Omental fat pad (tissue), 3 donors: ENCODE measurements at regions not wholly inside any gene's neighbourhood (a gene's known extent, or its start where the extent isn't known, plus 50 kb on each side); places are given as distances from the start of the nearest gene placed in this dataset.

Source experiments
- ATAC-seq: fragments of 150-250 bp; one replicate; pipeline ENCODE4 v1.9.1; 2016; ENCODE audit warnings: mild to moderate bottlenecking, moderate library complexity; ENCODE audit not compliant: low FRiP score
- DNase-seq: peaks from one replicate; pipeline ENCODE4 v3.0.0-alpha.2; 2019; ENCODE audit warnings: low spot score
- TF ChIP-seq, protein P1 (sequence below), 3 donors: fragments of 450-650 bp; IDR thresholded peaks; one replicate each; pipeline ENCODE4 v1.5.1; 2016 to 2017; ENCODE audit warnings: antibody characterized with exemption in 3 of 3, mild to moderate bottlenecking in 3 of 3, moderate library complexity in 2 of 3

- TF ChIP-seq, protein P1, sequence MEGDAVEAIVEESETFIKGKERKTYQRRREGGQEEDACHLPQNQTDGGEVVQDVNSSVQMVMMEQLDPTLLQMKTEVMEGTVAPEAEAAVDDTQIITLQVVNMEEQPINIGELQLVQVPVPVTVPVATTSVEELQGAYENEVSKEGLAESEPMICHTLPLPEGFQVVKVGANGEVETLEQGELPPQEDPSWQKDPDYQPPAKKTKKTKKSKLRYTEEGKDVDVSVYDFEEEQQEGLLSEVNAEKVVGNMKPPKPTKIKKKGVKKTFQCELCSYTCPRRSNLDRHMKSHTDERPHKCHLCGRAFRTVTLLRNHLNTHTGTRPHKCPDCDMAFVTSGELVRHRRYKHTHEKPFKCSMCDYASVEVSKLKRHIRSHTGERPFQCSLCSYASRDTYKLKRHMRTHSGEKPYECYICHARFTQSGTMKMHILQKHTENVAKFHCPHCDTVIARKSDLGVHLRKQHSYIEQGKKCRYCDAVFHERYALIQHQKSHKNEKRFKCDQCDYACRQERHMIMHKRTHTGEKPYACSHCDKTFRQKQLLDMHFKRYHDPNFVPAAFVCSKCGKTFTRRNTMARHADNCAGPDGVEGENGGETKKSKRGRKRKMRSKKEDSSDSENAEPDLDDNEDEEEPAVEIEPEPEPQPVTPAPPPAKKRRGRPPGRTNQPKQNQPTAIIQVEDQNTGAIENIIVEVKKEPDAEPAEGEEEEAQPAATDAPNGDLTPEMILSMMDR (IDR thresholded peaks at IDR 0.05), result no peak
- DNase-seq (no peak), ATAC-seq (no peak)
These were observed 356.5 kb downstream of the CDH9 start for GRCh38 chr5:26681861-26682260.

DNA sequence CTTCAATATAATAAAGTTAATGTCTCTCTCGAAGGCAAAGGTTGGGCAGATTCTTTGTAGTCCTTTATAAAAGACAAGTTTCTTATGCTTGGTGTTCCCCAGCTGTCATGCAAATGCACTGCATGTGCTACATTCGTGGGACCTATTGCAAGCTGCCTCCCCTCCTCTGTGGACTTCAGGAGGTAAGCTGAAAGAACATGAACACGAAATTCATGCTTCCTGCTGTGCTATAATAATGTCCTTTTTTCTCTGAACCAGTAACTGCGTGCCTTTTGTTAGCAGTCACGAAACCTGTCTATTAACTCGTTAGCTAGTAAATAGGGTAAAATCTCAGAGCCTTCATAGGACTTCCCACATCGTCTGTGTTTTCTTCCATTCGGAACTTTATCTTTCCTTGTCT is 363.5 kb downstream of the CDH9 start:
- no peak for DNase-seq
- TF ChIP-seq, protein P1 (IDR thresholded peaks at IDR 0.05), result no peak
- ATAC-seq, result no peak

DNA sequence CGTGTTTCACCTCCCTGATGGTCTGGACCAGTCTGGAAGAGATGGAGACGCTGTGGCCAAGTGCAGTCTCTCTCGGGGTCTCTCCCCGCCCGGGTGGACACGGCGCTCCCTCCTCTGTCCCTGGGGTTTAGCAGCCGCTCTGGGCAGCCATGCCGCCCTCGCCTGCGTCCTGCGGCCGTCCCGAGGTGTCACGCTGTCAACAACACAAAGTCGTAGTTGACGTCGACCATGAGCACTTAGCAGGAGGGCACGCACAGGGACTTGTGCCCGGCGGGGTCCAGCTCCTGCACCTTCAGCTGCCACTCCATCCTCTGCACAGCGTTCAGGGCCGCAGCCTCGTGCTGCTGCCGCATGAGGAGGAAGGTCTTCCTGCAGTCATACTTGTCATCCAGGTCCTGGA is 368.9 kb downstream of the CDH9 start:
- DNase-seq, result no peak
- no peak for ATAC-seq
- TF ChIP-seq, protein P1 (IDR thresholded peaks at IDR 0.05), result no peak

DNA sequence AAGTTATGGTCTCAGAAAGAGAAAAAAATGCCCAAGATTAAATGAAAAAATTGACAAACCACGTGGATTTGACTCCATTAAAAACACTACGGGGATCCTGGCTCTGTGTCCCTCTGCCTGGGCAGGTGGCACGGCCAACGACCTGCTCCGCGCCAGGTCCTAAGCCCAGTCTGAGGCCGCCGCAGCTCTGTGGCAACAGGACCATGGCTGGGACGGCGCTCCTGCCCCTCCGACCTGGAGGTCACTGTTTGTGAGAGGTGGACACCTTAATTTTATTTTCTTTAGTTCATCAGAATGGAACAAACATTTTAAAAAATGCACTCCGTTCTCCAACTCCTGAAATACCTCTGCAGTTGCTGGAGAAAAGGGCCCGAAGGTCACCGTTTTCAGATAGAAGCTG is 369.4 kb downstream of the CDH9 start:
- no peak for ATAC-seq
- DNase-seq, result no peak
- TF ChIP-seq, protein P1 (IDR thresholded peaks at IDR 0.05), result no peak

- ATAC-seq, result no peak
- no peak for DNase-seq
These were observed 372.0 kb downstream of the CDH9 start for GRCh38 chr5:26666371-26666770.

DNA sequence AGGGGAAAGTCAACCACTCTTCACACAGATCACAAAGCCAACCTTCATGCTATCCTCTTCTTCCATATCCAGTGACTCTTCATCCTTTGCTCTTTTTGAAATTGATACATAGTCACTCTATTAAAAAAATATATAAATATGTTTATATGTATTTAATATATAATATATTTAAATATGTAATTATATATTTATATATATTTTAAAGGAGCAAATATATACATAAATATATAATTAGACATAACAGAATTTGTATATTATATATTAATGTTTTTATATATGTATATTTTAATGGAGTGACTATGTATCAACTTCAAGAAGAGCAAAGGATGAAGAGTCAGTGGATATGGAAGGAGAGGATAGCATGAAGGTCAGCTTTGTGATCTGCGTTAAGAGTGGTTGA is 374.9 kb downstream of the CDH9 start:
- DNase-seq, result no peak
- TF ChIP-seq, protein P1 (IDR thresholded peaks at IDR 0.05), result no peak
- no peak for ATAC-seq

More at GRCh38 chr5:26666371-26666770, 372.0 kb downstream of the CDH9 start:
- TF ChIP-seq, protein P1 (IDR thresholded peaks at IDR 0.05), result no peak

GRCh38 chr5:26662806-26663360 is 375.5 kb downstream of the CDH9 start:
- TF ChIP-seq, protein P1 (IDR thresholded peaks at IDR 0.05), result no peak
- ATAC-seq (no peak), DNase-seq (no peak)
